ENCODE measurements at regions not wholly inside any gene's neighbourhood (a gene's known extent, or its start where the extent isn't known, plus 50 kb on each side); places are given as distances from the start of the nearest gene placed in this dataset.

GRCh38 chr12:68447797-68448260 lies 115.7 kb upstream of the MDM1 start:
- no peak overlapping the region for H3K27ac ChIP-seq (ENCODE audit: low read depth, low read length, poor library complexity, severe bottlenecking)

GRCh38 chr12:68449196-68449595 lies 117.0 kb upstream of the MDM1 start:
- Histone ChIP-seq H3F3A (ENCODE audit: insufficient read depth, low read length) (no peaks in the 10 kb centered on the region), H2AFZ (ENCODE audit: low read length) (no peak overlapping the region), H4K20me1 (ENCODE audit: insufficient read depth, low read length) (no peaks in the 10 kb centered on the region), H3K4me1 (ENCODE audit: insufficient read depth, low read length, severe bottlenecking) (no peaks in the 10 kb centered on the region), H3K9ac (ENCODE audit: low read length) (no peak overlapping the region), H3K9me2 (ENCODE audit: low read depth, low read length) (no peaks in the 10 kb centered on the region), H3K27me3 (ENCODE audit: insufficient read depth, low read length) (no peaks in the 10 kb centered on the region), H3K79me2 (ENCODE audit: insufficient read depth, low read length) (no peaks in the 10 kb centered on the region), H3K9me3 (ENCODE audit: low read length) (0 out of 2 replicates have a peak, but pooled peaks cover 3% of the 10 kb centered on the region), H3K27ac (ENCODE audit: low read depth, low read length, poor library complexity, severe bottlenecking) (no peak overlapping the region), H3K4me2 (ENCODE audit: low read length) (no peak overlapping the region), H3K36me3 (ENCODE audit: insufficient read depth, low read length) (no peaks in the 10 kb centered on the region), H3K4me3 (ENCODE audit: low read depth, low read length, poor library complexity, severe bottlenecking) (no peak overlapping the region)
- TF ChIP-seq CTCF (IDR thresholded peaks at IDR 0.05; ENCODE audit: low read length) (no peak), EZH2 (IDR thresholded peaks at IDR 0.05; ENCODE audit: borderline replicate concordance, low read length) (no peak)

More at GRCh38 chr12:68447797-68448260, 115.7 kb upstream of the MDM1 start:
- no peaks in the 10 kb centered on the region for H3K79me2 ChIP-seq (ENCODE audit: insufficient read depth, low read length)
- no peaks in the 10 kb centered on the region for H4K20me1 ChIP-seq (ENCODE audit: insufficient read depth, low read length)
- no peaks in the 10 kb centered on the region for H3K27me3 ChIP-seq (ENCODE audit: insufficient read depth, low read length)
- TF ChIP-seq CTCF (IDR thresholded peaks at IDR 0.05; ENCODE audit: low read length) (no peak), EZH2 (IDR thresholded peaks at IDR 0.05; ENCODE audit: borderline replicate concordance, low read length) (no peak)
- no peaks in the 10 kb centered on the region for H3F3A ChIP-seq (ENCODE audit: insufficient read depth, low read length)
- 0 out of 2 replicates have a peak, but pooled peaks cover 4% of the 10 kb centered on the region for H3K9me3 ChIP-seq (ENCODE audit: low read length)
- no peaks in the 10 kb centered on the region for H3K36me3 ChIP-seq (ENCODE audit: insufficient read depth, low read length)
- no peaks in the 10 kb centered on the region for H3K9me2 ChIP-seq (ENCODE audit: low read depth, low read length)
- no peak overlapping the region for H3K4me2 ChIP-seq (ENCODE audit: low read length)
- no peaks in the 10 kb centered on the region for H3K4me1 ChIP-seq (ENCODE audit: insufficient read depth, low read length, severe bottlenecking)
- no peak overlapping the region for H2AFZ ChIP-seq (ENCODE audit: low read length)
- no peak overlapping the region for H3K4me3 ChIP-seq (ENCODE audit: low read depth, low read length, poor library complexity, severe bottlenecking)
- H3K9ac ChIP-seq (ENCODE audit: low read length), result no peak overlapping the region

- no peak overlapping the region for H3K4me2 ChIP-seq (ENCODE audit: low read length)
- H3K4me1 ChIP-seq (ENCODE audit: insufficient read depth, low read length, severe bottlenecking), result no peaks in the 10 kb centered on the region
- H3K4me3 ChIP-seq (ENCODE audit: low read depth, low read length, poor library complexity, severe bottlenecking), result no peak overlapping the region
- H3K27ac ChIP-seq (ENCODE audit: low read depth, low read length, poor library complexity, severe bottlenecking), result no peak overlapping the region
- H3K36me3 ChIP-seq (ENCODE audit: insufficient read depth, low read length), result no peaks in the 10 kb centered on the region
- no peaks in the 10 kb centered on the region for H4K20me1 ChIP-seq (ENCODE audit: insufficient read depth, low read length)
- no peak overlapping the region for H2AFZ ChIP-seq (ENCODE audit: low read length)
- no peaks in the 10 kb centered on the region for H3F3A ChIP-seq (ENCODE audit: insufficient read depth, low read length)
- TF ChIP-seq CTCF (IDR thresholded peaks at IDR 0.05; ENCODE audit: low read length), result no peak
- no peak for TF ChIP-seq EZH2 (IDR thresholded peaks at IDR 0.05; ENCODE audit: borderline replicate concordance, low read length)
- H3K79me2 ChIP-seq (ENCODE audit: insufficient read depth, low read length), result no peaks in the 10 kb centered on the region
- no peaks in the 10 kb centered on the region for H3K9me2 ChIP-seq (ENCODE audit: low read depth, low read length)
- H3K9ac ChIP-seq (ENCODE audit: low read length), result no peak overlapping the region
- H3K27me3 ChIP-seq (ENCODE audit: insufficient read depth, low read length), result no peaks in the 10 kb centered on the region
- H3K9me3 ChIP-seq (ENCODE audit: low read length), result no peaks in the 10 kb centered on the region
Measured at GRCh38 chr12:68450947-68451260, 118.7 kb upstream of the MDM1 start.
